Parathyroid adenoma (tissue), 2 donors: ENCODE measurements at regions not wholly inside any gene's neighbourhood (a gene's known extent, or its start where the extent isn't known, plus 50 kb on each side); places are given as distances from the start of the nearest gene placed in this dataset.
"Not testable (repeated sequence)": the region's sequence is repeated elsewhere in the genome, so short reads cannot be mapped to it uniquely, and the experiment has no call there.

Experiments used
- H2AFZ ChIP-seq: fragments of 300-600 bp; sonication (generic); one replicate; pipeline ENCODE4 v1.7.0; 2017; ENCODE audit warnings: antibody characterized with exemption, mild to moderate bottlenecking
- H3K27ac ChIP-seq: fragments of 300-600 bp; sonication (generic); one replicate; pipeline ENCODE4 v1.7.0; 2017
- H3K27me3 ChIP-seq: fragments of 300-600 bp; sonication (generic); one replicate; pipeline ENCODE4 v1.7.0; 2017; ENCODE audit warnings: low read length; ENCODE audit not compliant: control insufficient read depth, insufficient read depth
- H3K36me3 ChIP-seq: fragments of 300-600 bp; sonication (generic); one replicate; pipeline ENCODE4 v1.7.0; 2017; ENCODE audit warnings: low read length; ENCODE audit not compliant: control insufficient read depth, insufficient read depth
- H3K4me1 ChIP-seq: fragments of 300-600 bp; sonication (generic); one replicate; pipeline ENCODE4 v1.7.0; 2017; ENCODE audit warnings: control low read depth
- H3K4me2 ChIP-seq: fragments of 300-600 bp; sonication (generic); one replicate; pipeline ENCODE4 v1.7.0; 2017; ENCODE audit warnings: low read length
- H3K4me3 ChIP-seq: fragments of 300-600 bp; sonication (generic); one replicate; pipeline ENCODE4 v1.7.0; 2017; ENCODE audit warnings: low read depth, low read length
- H3K79me2 ChIP-seq: fragments of 300-600 bp; sonication (generic); one replicate; pipeline ENCODE4 v1.7.0; 2017; ENCODE audit warnings: control low read depth
- H3K9ac ChIP-seq: fragments of 300-600 bp; sonication (generic); one replicate; pipeline ENCODE4 v1.7.0; 2017; ENCODE audit warnings: mild to moderate bottlenecking
- H3K9me3 ChIP-seq: fragments of 300-600 bp; sonication (generic); one replicate; pipeline ENCODE4 v1.7.0; 2017; ENCODE audit warnings: low read length; ENCODE audit not compliant: control insufficient read depth
- donor health status: primary hyperparathyroidism.

- not testable (repeated sequence) for H3K36me3 ChIP-seq, H3K4me2 ChIP-seq, H3K79me2 ChIP-seq, H3K9me3 ChIP-seq, H3K27me3 ChIP-seq, H3K4me3 ChIP-seq, H3K9ac ChIP-seq, H2AFZ ChIP-seq, H3K27ac ChIP-seq, H3K4me1 ChIP-seq
These were observed 274.8 kb downstream of the BCL2L11 start for GRCh38 chr2:111395350-111396128.

GRCh38 chr2:111400598-111401253, 280.0 kb downstream of the BCL2L11 start:
- not testable (repeated sequence) for H3K4me2 ChIP-seq, H2AFZ ChIP-seq, H3K9me3 ChIP-seq, H3K9ac ChIP-seq, H3K27ac ChIP-seq, H3K4me3 ChIP-seq, H3K36me3 ChIP-seq, H3K4me1 ChIP-seq, H3K27me3 ChIP-seq, H3K79me2 ChIP-seq

GRCh38 chr2:111401270-111402140, 280.8 kb downstream of the BCL2L11 start:
- H3K4me3 ChIP-seq, H3K9me3 ChIP-seq, H2AFZ ChIP-seq, H3K4me1 ChIP-seq, H3K27me3 ChIP-seq, H3K27ac ChIP-seq, H3K9ac ChIP-seq, H3K36me3 ChIP-seq, H3K4me2 ChIP-seq, H3K79me2 ChIP-seq: not testable (repeated sequence)

- not testable (repeated sequence) for H3K4me2 ChIP-seq, H3K79me2 ChIP-seq
These were observed 281.7 kb downstream of the BCL2L11 start for GRCh38 chr2:111402450-111402849.

GRCh38 chr2:111403287-111403686, 282.6 kb downstream of the BCL2L11 start:
- not testable (repeated sequence) for H3K27ac ChIP-seq, H3K27me3 ChIP-seq, H2AFZ ChIP-seq, H3K36me3 ChIP-seq, H3K79me2 ChIP-seq, H3K4me3 ChIP-seq, H3K4me1 ChIP-seq, H3K9ac ChIP-seq, H3K4me2 ChIP-seq, H3K9me3 ChIP-seq

More at GRCh38 chr2:111402450-111402849, 281.7 kb downstream of the BCL2L11 start:
- not testable (repeated sequence) for H3K4me3 ChIP-seq, H2AFZ ChIP-seq, H3K4me1 ChIP-seq, H3K9me3 ChIP-seq, H3K27ac ChIP-seq, H3K36me3 ChIP-seq, H3K27me3 ChIP-seq, H3K9ac ChIP-seq

- not testable (repeated sequence) for H3K4me2 ChIP-seq, H3K9me3 ChIP-seq, H3K9ac ChIP-seq, H3K36me3 ChIP-seq, H3K79me2 ChIP-seq, H3K27me3 ChIP-seq, H2AFZ ChIP-seq, H3K27ac ChIP-seq, H3K4me1 ChIP-seq, H3K4me3 ChIP-seq
These were observed 285.9 kb downstream of the BCL2L11 start for GRCh38 chr2:111406616-111407015.

- not testable (repeated sequence) for H3K27me3 ChIP-seq, H3K9ac ChIP-seq, H3K9me3 ChIP-seq, H3K4me2 ChIP-seq, H3K4me1 ChIP-seq, H3K79me2 ChIP-seq, H2AFZ ChIP-seq, H3K27ac ChIP-seq, H3K4me3 ChIP-seq, H3K36me3 ChIP-seq
These were observed 287.0 kb downstream of the BCL2L11 start for GRCh38 chr2:111407632-111408194.

- H3K4me3 ChIP-seq, H3K9me3 ChIP-seq, H3K9ac ChIP-seq, H3K36me3 ChIP-seq, H2AFZ ChIP-seq, H3K4me1 ChIP-seq, H3K4me2 ChIP-seq, H3K79me2 ChIP-seq, H3K27ac ChIP-seq, H3K27me3 ChIP-seq: not testable (repeated sequence)
These were observed 290.2 kb downstream of the BCL2L11 start for GRCh38 chr2:111410868-111411406.

GRCh38 chr2:111411867-111412681, 291.4 kb downstream of the BCL2L11 start:
- H3K9ac ChIP-seq, H3K4me3 ChIP-seq, H3K4me2 ChIP-seq, H3K27me3 ChIP-seq, H2AFZ ChIP-seq, H3K79me2 ChIP-seq, H3K9me3 ChIP-seq, H3K4me1 ChIP-seq, H3K27ac ChIP-seq, H3K36me3 ChIP-seq: not testable (repeated sequence)
